ENCODE measurements at regions not wholly inside any gene's neighbourhood (a gene's known extent, or its start where the extent isn't known, plus 50 kb on each side); places are given as distances from the start of the nearest gene placed in this dataset.

- H4K8ac ChIP-seq (ENCODE audit: low read length), result no peak overlapping the region
- H3K18ac ChIP-seq (ENCODE audit: low read depth in 1 of 2, low read length in 2 of 2), result no peak overlapping the region
- no peak overlapping the region for H2AK5ac ChIP-seq (ENCODE audit: low read length, severe bottlenecking)
- no peak overlapping the region for H2BK120ac ChIP-seq (ENCODE audit: low read depth, low read length)
- no peak overlapping the region for H3K4me2 ChIP-seq (ENCODE audit: low read length, poor library complexity, severe bottlenecking)
- H2AFZ ChIP-seq (ENCODE audit: low read depth, low read length), result no peak overlapping the region
- no peak overlapping the region for H2BK12ac ChIP-seq (ENCODE audit: low read length in 2 of 2)
- H3K27ac ChIP-seq (ENCODE audit: low read length, poor library complexity, severe bottlenecking), result no peak overlapping the region
- no peaks in the 10 kb centered on the region for H3K79me1 ChIP-seq (replicated peaks; ENCODE audit: low read length, poor library complexity, severe bottlenecking)
- no peak overlapping the region for H3K4ac ChIP-seq (ENCODE audit: low read depth in 1 of 2, low read length in 2 of 2)
- no peaks in the 10 kb centered on the region for H3K4me1 ChIP-seq (ENCODE audit: control insufficient read depth, insufficient read depth, low read depth, low read length)
- no peak overlapping the region for H3K23ac ChIP-seq (ENCODE audit: low read length in 2 of 2)
- H3K27me3 ChIP-seq (ENCODE audit: control insufficient read depth in 1 of 2, insufficient read depth in 1 of 2, low read length in 2 of 2), result no peaks in the 10 kb centered on the region
- H3K4me3 ChIP-seq (ENCODE audit: insufficient read depth in 1 of 2, low read depth in 1 of 2, low read length in 2 of 2), result no peak overlapping the region
- H3K36me3 ChIP-seq (ENCODE audit: control insufficient read depth in 1 of 2, insufficient read depth in 2 of 2, low read depth in 1 of 2, low read length in 2 of 2), result no peaks in the 10 kb centered on the region
- no peak overlapping the region for H4K91ac ChIP-seq (ENCODE audit: low read length)
- WGBS, result 47% methylated on average over 1 of the region's 2 CpGs
- no peak overlapping the region for H3K14ac ChIP-seq (ENCODE audit: low read length in 2 of 2)
- H2BK15ac ChIP-seq (ENCODE audit: low read depth, poor library complexity, severe bottlenecking), result no peak overlapping the region
- H2BK5ac ChIP-seq (ENCODE audit: low read depth, low read length, poor library complexity, severe bottlenecking), result no peak overlapping the region
- no peak overlapping the region for H3K9ac ChIP-seq (ENCODE audit: low read length)
- no peak for DNase-seq
- H3K9me3 ChIP-seq (ENCODE audit: control insufficient read depth, low read length), result peaks cover 17% of the 10 kb centered on the region
Measured at GRCh38 chr3:67957268-67957667, 302.9 kb upstream of the SUCLG2 start.

- no peak overlapping the region for H2BK15ac ChIP-seq (ENCODE audit: low read depth, poor library complexity, severe bottlenecking)
- peaks cover 7% of the 10 kb centered on the region for H3K4me1 ChIP-seq (ENCODE audit: control insufficient read depth, insufficient read depth, low read depth, low read length)
- no peak overlapping the region for H3K23ac ChIP-seq (ENCODE audit: low read length in 2 of 2)
- H2AFZ ChIP-seq (ENCODE audit: low read depth, low read length), result no peak overlapping the region
- peak; percentile 15 for DNase-seq
- no peak overlapping the region for H2BK120ac ChIP-seq (ENCODE audit: low read depth, low read length)
- H3K4me2 ChIP-seq (ENCODE audit: low read length, poor library complexity, severe bottlenecking), result peak overlapping the region; percentile 13
- H3K27me3 ChIP-seq (ENCODE audit: control insufficient read depth in 1 of 2, insufficient read depth in 1 of 2, low read length in 2 of 2), result no peaks in the 10 kb centered on the region
- H4K91ac ChIP-seq (ENCODE audit: low read length), result no peak overlapping the region
- no peak overlapping the region for H4K8ac ChIP-seq (ENCODE audit: low read length)
- no peak overlapping the region for H3K4ac ChIP-seq (ENCODE audit: low read depth in 1 of 2, low read length in 2 of 2)
- H3K18ac ChIP-seq (ENCODE audit: low read depth in 1 of 2, low read length in 2 of 2), result no peak overlapping the region
- 51% methylated on average over 13 of the region's 13 CpGs for WGBS
- H3K27ac ChIP-seq (ENCODE audit: low read length, poor library complexity, severe bottlenecking), result peak overlapping the region; percentile 6
- peak overlapping the region; percentile 51 for H2AK5ac ChIP-seq (ENCODE audit: low read length, severe bottlenecking)
- H3K9ac ChIP-seq (ENCODE audit: low read length), result no peak overlapping the region
- H3K4me3 ChIP-seq (ENCODE audit: insufficient read depth in 1 of 2, low read depth in 1 of 2, low read length in 2 of 2), result no peak overlapping the region
- H3K14ac ChIP-seq (ENCODE audit: low read length in 2 of 2), result peak overlapping the region in 1 of 2 experiments; percentile 48
- no peaks in the 10 kb centered on the region for H3K36me3 ChIP-seq (ENCODE audit: control insufficient read depth in 1 of 2, insufficient read depth in 2 of 2, low read depth in 1 of 2, low read length in 2 of 2)
- peak overlapping the region in 1 of 2 experiments; percentile 78 for H2BK12ac ChIP-seq (ENCODE audit: low read length in 2 of 2)
- H3K9me3 ChIP-seq (ENCODE audit: control insufficient read depth, low read length), result peaks cover 9% of the 10 kb centered on the region
- peak overlapping the region; percentile 10 for H2BK5ac ChIP-seq (ENCODE audit: low read depth, low read length, poor library complexity, severe bottlenecking)
- H3K79me1 ChIP-seq (replicated peaks; ENCODE audit: low read length, poor library complexity, severe bottlenecking), result no peaks in the 10 kb centered on the region
Measured at GRCh38 chr3:67947808-67948508, 293.5 kb upstream of the SUCLG2 start.

- no peak overlapping the region for H3K18ac ChIP-seq (ENCODE audit: low read depth in 1 of 2, low read length in 2 of 2)
- no peak overlapping the region for H3K9ac ChIP-seq (ENCODE audit: low read length)
- H3K4me1 ChIP-seq (ENCODE audit: control insufficient read depth, insufficient read depth, low read depth, low read length), result peaks cover 7% of the 10 kb centered on the region
- no peak overlapping the region for H4K8ac ChIP-seq (ENCODE audit: low read length)
- H3K79me1 ChIP-seq (replicated peaks; ENCODE audit: low read length, poor library complexity, severe bottlenecking), result no peaks in the 10 kb centered on the region
- H2BK15ac ChIP-seq (ENCODE audit: low read depth, poor library complexity, severe bottlenecking), result no peak overlapping the region
- H3K4ac ChIP-seq (ENCODE audit: low read depth in 1 of 2, low read length in 2 of 2), result no peak overlapping the region
- H2BK12ac ChIP-seq (ENCODE audit: low read length in 2 of 2), result no peak overlapping the region
- H3K36me3 ChIP-seq (ENCODE audit: control insufficient read depth in 1 of 2, insufficient read depth in 2 of 2, low read depth in 1 of 2, low read length in 2 of 2), result no peaks in the 10 kb centered on the region
- H3K27me3 ChIP-seq (ENCODE audit: control insufficient read depth in 1 of 2, insufficient read depth in 1 of 2, low read length in 2 of 2), result no peaks in the 10 kb centered on the region
- no peak overlapping the region for H3K27ac ChIP-seq (ENCODE audit: low read length, poor library complexity, severe bottlenecking)
- no peak overlapping the region for H2AFZ ChIP-seq (ENCODE audit: low read depth, low read length)
- H3K14ac ChIP-seq (ENCODE audit: low read length in 2 of 2), result no peak overlapping the region
- H3K4me3 ChIP-seq (ENCODE audit: insufficient read depth in 1 of 2, low read depth in 1 of 2, low read length in 2 of 2), result no peak overlapping the region
- H3K9me3 ChIP-seq (ENCODE audit: control insufficient read depth, low read length), result peaks cover 12% of the 10 kb centered on the region
- no peak overlapping the region for H2BK5ac ChIP-seq (ENCODE audit: low read depth, low read length, poor library complexity, severe bottlenecking)
- DNase-seq, result peak; percentile 43
- no peak overlapping the region for H3K23ac ChIP-seq (ENCODE audit: low read length in 2 of 2)
- no peak overlapping the region for H2AK5ac ChIP-seq (ENCODE audit: low read length, severe bottlenecking)
- no peak overlapping the region for H4K91ac ChIP-seq (ENCODE audit: low read length)
- no peak overlapping the region for H2BK120ac ChIP-seq (ENCODE audit: low read depth, low read length)
- no peak overlapping the region for H3K4me2 ChIP-seq (ENCODE audit: low read length, poor library complexity, severe bottlenecking)
Measured at GRCh38 chr3:67946436-67946835, 292.0 kb upstream of the SUCLG2 start.

GRCh38 chr3:67943546-67943945 lies 289.1 kb upstream of the SUCLG2 start:
- Histone ChIP-seq H2BK5ac (ENCODE audit: low read depth, low read length, poor library complexity, severe bottlenecking) (no peak overlapping the region), H3K23ac (ENCODE audit: low read length in 2 of 2) (no peak overlapping the region), H2AK5ac (ENCODE audit: low read length, severe bottlenecking) (no peak overlapping the region)

More at GRCh38 chr3:67943546-67943945, 289.1 kb upstream of the SUCLG2 start:
- no peak overlapping the region for H3K18ac ChIP-seq (ENCODE audit: low read depth in 1 of 2, low read length in 2 of 2)
- H4K8ac ChIP-seq (ENCODE audit: low read length), result no peak overlapping the region
- no peak overlapping the region for H2BK120ac ChIP-seq (ENCODE audit: low read depth, low read length)
- WGBS, result 64% methylated on average over 1 of the region's 1 CpG
- no peak overlapping the region for H2BK15ac ChIP-seq (ENCODE audit: low read depth, poor library complexity, severe bottlenecking)
- H3K4ac ChIP-seq (ENCODE audit: low read depth in 1 of 2, low read length in 2 of 2), result no peak overlapping the region
- H2AFZ ChIP-seq (ENCODE audit: low read depth, low read length), result no peak overlapping the region
- DNase-seq, result no peak
- H3K4me3 ChIP-seq (ENCODE audit: insufficient read depth in 1 of 2, low read depth in 1 of 2, low read length in 2 of 2), result no peak overlapping the region
- H3K4me2 ChIP-seq (ENCODE audit: low read length, poor library complexity, severe bottlenecking), result no peak overlapping the region
- H3K9me3 ChIP-seq (ENCODE audit: control insufficient read depth, low read length), result peaks cover 10% of the 10 kb centered on the region
- H3K79me1 ChIP-seq (replicated peaks; ENCODE audit: low read length, poor library complexity, severe bottlenecking), result no peaks in the 10 kb centered on the region
- H3K27me3 ChIP-seq (ENCODE audit: control insufficient read depth in 1 of 2, insufficient read depth in 1 of 2, low read length in 2 of 2), result no peaks in the 10 kb centered on the region
- H4K91ac ChIP-seq (ENCODE audit: low read length), result no peak overlapping the region
- H3K4me1 ChIP-seq (ENCODE audit: control insufficient read depth, insufficient read depth, low read depth, low read length), result peaks cover 7% of the 10 kb centered on the region
- H3K14ac ChIP-seq (ENCODE audit: low read length in 2 of 2), result no peak overlapping the region
- no peaks in the 10 kb centered on the region for H3K36me3 ChIP-seq (ENCODE audit: control insufficient read depth in 1 of 2, insufficient read depth in 2 of 2, low read depth in 1 of 2, low read length in 2 of 2)
- no peak overlapping the region for H3K9ac ChIP-seq (ENCODE audit: low read length)
- H3K27ac ChIP-seq (ENCODE audit: low read length, poor library complexity, severe bottlenecking), result no peak overlapping the region
- no peak overlapping the region for H2BK12ac ChIP-seq (ENCODE audit: low read length in 2 of 2)
